Breast epithelium (tissue), 4 donors: ENCODE measurements at regions not wholly inside any gene's neighbourhood (a gene's known extent, or its start where the extent isn't known, plus 50 kb on each side); places are given as distances from the start of the nearest gene placed in this dataset.

Source experiments
- DNase-seq, 2 donors: peaks; one replicate each; pipeline ENCODE4 v3.0.0-alpha.2; 2019; ENCODE audit warnings: low spot score in 2 of 2
- H3K27ac ChIP-seq, 2 donors: fragments of 200-600 bp; sonication (generic) in 1 of 2; one replicate each; pipeline ENCODE4 v1.5.1; 2016 to 2019; ENCODE audit warnings: mild to moderate bottlenecking in 1 of 2
- H3K27me3 ChIP-seq, 2 donors: fragments of 200-600 bp; sonication (generic) in 1 of 2; one replicate each; pipeline versions ENCODE4 v1.5.1 to v1.6.0; 2017 to 2019; ENCODE audit warnings: control low read depth in 1 of 2, mild to moderate bottlenecking in 1 of 2
- H3K36me3 ChIP-seq: fragments of 200-600 bp; one replicate; pipeline ENCODE4 v1.5.1; 2019
- H3K4me1 ChIP-seq, 2 donors: fragments of 200-600 bp; sonication (generic); one replicate each; pipeline ENCODE4 v1.5.1; 2016 to 2019; ENCODE audit warnings: control low read depth in 1 of 2
- H3K4me3 ChIP-seq, 3 donors: fragments of 200-600 bp; sonication (generic); 1 replicate in 2 of 3; 2 replicates in 1 of 3; pipeline ENCODE4 v1.5.1; 2016 to 2019; ENCODE audit warnings: mild to moderate bottlenecking in 3 of 3, moderate library complexity in 2 of 3
- H3K9me3 ChIP-seq, 2 donors: fragments of 200-600 bp; sonication (generic) in 1 of 2; one replicate each; pipeline ENCODE4 v1.5.1; 2016 to 2019; ENCODE audit warnings: control low read depth in 1 of 2
- CTCF ChIP-seq, 3 donors: fragments of 450-650 bp; IDR thresholded peaks; one replicate each; pipeline ENCODE4 v1.5.1; 2016 to 2017; ENCODE audit warnings: antibody characterized with exemption in 3 of 3, mild to moderate bottlenecking in 3 of 3, moderate library complexity in 3 of 3
- POLR2A ChIP-seq: fragments of 450-650 bp; IDR thresholded peaks from one replicate; pipeline ENCODE4 v1.6.1; 2016; ENCODE audit warnings: antibody characterized with exemption, mild to moderate bottlenecking, moderate library complexity
- POLR2AphosphoS5 ChIP-seq, 3 donors: sonication (generic); formaldehyde crosslinking; IDR thresholded peaks; one replicate each; pipeline ENCODE4 v1.6.1; 2017; ENCODE audit warnings: antibody characterized with exemption in 3 of 3
- intact Hi-C: fragments of 100-400 bp; cut with DNase I; formaldehyde crosslinking; loops from one replicate; pipeline ENCODE4 v1.15.1; 2023; ENCODE audit warnings: low total_unique reads

- DNase-seq: no peak
- TF ChIP-seq POLR2AphosphoS5 (IDR thresholded peaks at IDR 0.05): no peak
- TF ChIP-seq CTCF (IDR thresholded peaks at IDR 0.05): no peak
- TF ChIP-seq POLR2A: no peak
- Histone ChIP-seq H3K27me3 (peaks cover 0 to 11% of the 10 kb centered on the region in 2 donors), H3K4me1 (no peaks in the 10 kb centered on the region), H3K27ac (no peak overlapping the region), H3K9me3 (no peaks in the 10 kb centered on the region), H3K4me3 (no peak overlapping the region), H3K36me3 (no peaks in the 10 kb centered on the region)
- intact Hi-C loops: no loop called here
Measured at GRCh38 chr17:33369876-33370275, 76.8 kb upstream of the ASIC2 start.

GRCh38 chr17:33370401-33370800 is 77.3 kb upstream of the ASIC2 start:
- H3K27ac ChIP-seq: no peak overlapping the region
- intact Hi-C loops: no loop called here
- H3K9me3 ChIP-seq: no peaks in the 10 kb centered on the region
- TF ChIP-seq CTCF (IDR thresholded peaks at IDR 0.05): no peak
- no peak for TF ChIP-seq POLR2AphosphoS5 (IDR thresholded peaks at IDR 0.05)
- no peak for TF ChIP-seq POLR2A
- H3K4me1 ChIP-seq: no peaks in the 10 kb centered on the region
- no peak overlapping the region for H3K4me3 ChIP-seq
- no peaks in the 10 kb centered on the region for H3K36me3 ChIP-seq
- H3K27me3 ChIP-seq: peaks cover 0 to 11% of the 10 kb centered on the region in 2 donors
- DNase-seq: no peak

- H3K27ac ChIP-seq: no peak overlapping the region
- DNase-seq: no peak
- no peaks in the 10 kb centered on the region for H3K36me3 ChIP-seq
- no peaks in the 10 kb centered on the region for H3K9me3 ChIP-seq
- intact Hi-C loops: no loop called here
- peaks cover 0 to 11% of the 10 kb centered on the region in 2 donors for H3K27me3 ChIP-seq
- H3K4me1 ChIP-seq: no peaks in the 10 kb centered on the region
- no peak overlapping the region for H3K4me3 ChIP-seq
- TF ChIP-seq POLR2AphosphoS5 (IDR thresholded peaks at IDR 0.05) (no peak), POLR2A (no peak), CTCF (IDR thresholded peaks at IDR 0.05) (no peak)
Measured at GRCh38 chr17:33371377-33371776, 78.3 kb upstream of the ASIC2 start.

- H3K27me3 ChIP-seq: peaks cover 0 to 11% of the 10 kb centered on the region in 2 donors
- H3K36me3 ChIP-seq: no peaks in the 10 kb centered on the region
- TF ChIP-seq CTCF (IDR thresholded peaks at IDR 0.05) (no peak), POLR2AphosphoS5 (IDR thresholded peaks at IDR 0.05) (no peak), POLR2A (no peak)
- H3K4me1 ChIP-seq: no peaks in the 10 kb centered on the region
- no peak overlapping the region for H3K27ac ChIP-seq
- intact Hi-C loops: no loop called here
- no peak for DNase-seq
- H3K9me3 ChIP-seq: no peaks in the 10 kb centered on the region
- no peak overlapping the region for H3K4me3 ChIP-seq
Measured at GRCh38 chr17:33373273-33373672, 80.2 kb upstream of the ASIC2 start.

- no peaks in the 10 kb centered on the region for H3K4me1 ChIP-seq
- TF ChIP-seq POLR2A (no peak), CTCF (IDR thresholded peaks at IDR 0.05) (no peak), POLR2AphosphoS5 (IDR thresholded peaks at IDR 0.05) (no peak)
- H3K27ac ChIP-seq: no peak overlapping the region
Measured at GRCh38 chr17:33375103-33375502, 82.0 kb upstream of the ASIC2 start.

More at GRCh38 chr17:33375103-33375502, 82.0 kb upstream of the ASIC2 start:
- no peak overlapping the region for H3K4me3 ChIP-seq
- H3K36me3 ChIP-seq: no peaks in the 10 kb centered on the region
- H3K9me3 ChIP-seq: no peaks in the 10 kb centered on the region
- no peak for DNase-seq
- intact Hi-C loops: no loop called here
- H3K27me3 ChIP-seq: peaks cover 0 to 9% of the 10 kb centered on the region in 2 donors
